ENCODE measurements at regions not wholly inside any gene's neighbourhood (a gene's known extent, or its start where the extent isn't known, plus 50 kb on each side); places are given as distances from the start of the nearest gene placed in this dataset.
"Not testable (repeated sequence)": the region's sequence is repeated elsewhere in the genome, so short reads cannot be mapped to it uniquely, and the experiment has no call there.

DNA sequence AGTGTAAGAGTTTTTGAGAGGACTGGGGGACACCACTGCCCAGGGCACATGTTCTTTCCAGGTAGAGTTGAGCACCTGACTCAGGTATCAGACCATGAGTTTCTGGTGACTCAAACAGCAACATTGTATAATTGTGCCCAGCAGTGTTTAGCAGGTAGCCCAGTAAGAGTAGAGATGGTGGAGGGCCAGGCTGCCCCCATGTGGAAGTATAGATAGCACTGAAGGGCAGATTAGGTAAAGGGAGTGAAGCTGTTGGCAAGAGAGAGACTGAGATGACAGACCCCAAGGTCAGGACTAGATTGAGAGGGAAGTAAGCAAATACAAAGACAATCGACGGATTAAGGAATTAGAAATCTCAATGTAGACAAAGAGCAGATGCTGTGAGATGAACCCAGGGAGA, 74.6 kb downstream of the TRIM42 start:
- DNase-seq (ENCODE audit: low spot score) = no peak

DNA sequence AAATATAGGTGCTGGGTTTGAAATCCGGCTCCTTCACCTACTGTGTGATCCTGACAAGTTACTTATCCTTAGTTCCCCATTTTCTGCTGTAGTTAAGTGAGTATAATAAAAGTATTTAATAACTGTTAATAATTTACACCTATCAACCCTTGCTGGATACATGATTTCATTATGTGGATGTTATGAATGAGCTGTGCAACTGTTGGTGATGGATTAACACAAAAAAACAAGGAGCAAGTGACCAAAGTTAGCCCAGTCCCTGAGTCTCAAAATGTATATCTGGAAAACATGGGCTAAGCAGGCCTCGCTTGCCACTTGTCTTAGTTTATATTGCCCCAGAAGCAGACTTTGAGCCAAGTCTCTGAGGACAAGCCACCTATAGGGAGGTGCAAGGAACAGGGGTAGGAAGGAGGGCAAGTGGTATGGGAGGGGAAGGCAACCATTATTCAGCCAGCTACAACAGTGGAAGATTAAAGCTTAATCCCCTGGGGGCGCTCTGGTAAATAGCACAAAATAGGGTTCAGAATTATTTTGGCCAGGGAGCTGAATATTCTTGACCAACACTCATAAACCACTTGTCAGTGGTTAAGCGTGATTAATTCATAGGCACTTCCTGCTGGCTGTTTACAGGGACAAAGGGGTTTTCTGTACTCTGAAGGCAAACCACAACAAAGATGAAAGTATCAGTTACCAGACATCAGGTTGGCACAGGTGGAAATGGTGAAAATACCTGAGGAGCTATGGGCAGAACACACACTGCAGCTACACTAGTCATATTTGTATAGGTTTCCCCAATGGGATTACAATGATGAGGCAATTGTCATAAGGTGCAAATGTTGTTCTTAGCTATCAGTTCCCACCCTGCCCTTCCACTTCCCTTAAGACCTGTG, 76.2 kb downstream of the TRIM42 start:
- DNase-seq (ENCODE audit: low spot score) = no peak

DNA sequence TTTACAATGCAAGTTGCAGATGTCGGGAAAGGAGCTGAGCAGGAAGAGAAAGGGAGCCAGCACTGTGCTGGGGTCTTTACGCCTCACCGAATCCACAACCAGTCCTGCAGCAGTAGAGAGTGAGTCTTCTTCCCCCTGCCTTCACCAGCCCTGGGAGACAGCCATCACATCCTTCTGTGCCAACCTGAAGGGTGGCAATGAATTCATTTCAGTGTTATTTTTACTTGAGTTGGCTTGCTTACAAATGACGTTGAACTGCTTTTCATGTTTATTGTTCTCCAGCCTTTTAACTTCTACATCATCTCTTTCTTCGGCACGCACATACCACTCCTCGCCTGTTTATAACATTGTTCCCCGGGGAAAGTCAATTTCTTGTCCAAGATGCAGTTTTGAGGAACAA, 77.1 kb downstream of the TRIM42 start:
- DNase-seq (ENCODE audit: low spot score) = no peak

DNA sequence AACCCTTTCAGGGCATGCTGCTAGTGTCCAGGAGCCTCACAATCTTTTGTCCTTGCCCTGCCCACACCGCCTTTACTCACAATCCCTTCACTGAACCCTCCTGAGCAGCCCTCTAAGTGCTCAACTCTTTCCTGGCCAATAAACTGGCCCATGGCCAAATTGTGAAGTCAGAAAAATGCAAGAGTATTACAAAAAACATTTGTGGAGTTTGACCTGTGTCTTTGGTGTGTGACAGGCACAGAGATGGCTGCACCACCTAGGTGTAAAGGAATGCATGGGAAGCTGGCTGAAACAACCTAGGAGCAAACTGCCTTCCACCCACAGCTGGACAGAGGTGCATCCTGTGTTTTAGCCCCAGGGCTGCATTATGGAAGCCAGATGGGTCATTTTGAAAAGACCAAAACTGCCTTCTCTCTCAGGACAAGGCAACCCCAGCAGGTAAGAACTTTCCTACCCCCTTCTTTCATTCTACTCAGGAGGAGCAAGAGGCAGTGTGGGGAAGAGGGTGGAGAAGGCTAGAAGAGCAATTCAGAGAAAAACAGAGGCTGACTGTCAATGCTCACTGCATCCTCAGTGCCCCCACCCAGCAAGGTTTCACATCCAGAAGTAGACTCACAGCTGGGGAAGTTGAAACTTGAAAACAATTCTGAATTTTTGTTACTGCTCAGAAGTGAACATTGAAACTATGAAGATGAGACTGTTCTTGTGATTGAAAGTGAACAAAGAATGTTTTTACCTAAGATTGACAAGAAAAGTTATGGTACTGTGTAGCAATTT, 78.6 kb downstream of the TRIM42 start:
- no peak for DNase-seq (ENCODE audit: low spot score)

GRCh38 chr3:140758791-140759444, 81.1 kb downstream of the TRIM42 start:
- DNase-seq (ENCODE audit: low spot score) = no peak

DNA sequence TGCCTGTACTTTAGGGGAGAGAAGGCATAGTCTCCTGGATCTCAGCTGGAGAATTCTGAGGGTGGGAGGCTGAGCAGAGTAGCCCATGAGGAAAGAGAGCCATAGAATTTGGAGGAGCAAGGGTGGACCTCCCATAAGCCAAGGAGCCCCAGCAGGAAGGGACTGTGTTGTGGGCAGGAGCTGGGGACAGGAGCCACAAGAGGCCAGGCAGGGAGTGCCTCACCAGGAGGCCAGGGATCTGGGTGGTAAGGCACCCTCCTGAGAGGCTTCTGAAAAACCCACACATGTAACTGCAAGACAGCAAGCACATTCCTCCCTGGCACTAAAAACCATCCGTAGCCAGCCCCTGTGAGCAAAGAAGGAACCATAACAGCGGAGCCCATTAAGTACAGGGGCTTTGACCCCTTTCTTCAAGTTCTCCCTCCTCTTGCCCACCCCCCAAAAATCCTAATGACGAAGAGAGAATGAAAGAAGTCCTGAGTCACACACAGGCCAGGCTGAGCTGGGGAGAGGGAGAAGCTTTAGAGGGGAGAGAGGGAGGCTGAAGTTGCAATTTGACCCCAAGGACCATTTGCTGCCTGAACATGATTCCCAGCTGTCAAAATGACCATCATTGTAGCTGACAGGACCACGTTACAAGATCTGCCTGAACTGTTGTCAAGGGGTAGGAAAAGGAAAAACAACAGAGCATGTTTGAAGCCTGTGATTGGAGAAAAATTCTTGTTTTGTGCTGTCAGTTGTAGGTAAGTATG, 82.6 kb downstream of the TRIM42 start:
- no peak for DNase-seq (ENCODE audit: low spot score)

- DNase-seq (ENCODE audit: low spot score) = no peak
Observed at GRCh38 chr3:140761076-140761639, 83.3 kb downstream of the TRIM42 start.

- no peak for DNase-seq (ENCODE audit: low spot score)
Observed at GRCh38 chr3:140762746-140763145, 84.9 kb downstream of the TRIM42 start.

- no peak for DNase-seq (ENCODE audit: low spot score)
Observed at GRCh38 chr3:140763532-140763931, 85.7 kb downstream of the TRIM42 start.

DNA sequence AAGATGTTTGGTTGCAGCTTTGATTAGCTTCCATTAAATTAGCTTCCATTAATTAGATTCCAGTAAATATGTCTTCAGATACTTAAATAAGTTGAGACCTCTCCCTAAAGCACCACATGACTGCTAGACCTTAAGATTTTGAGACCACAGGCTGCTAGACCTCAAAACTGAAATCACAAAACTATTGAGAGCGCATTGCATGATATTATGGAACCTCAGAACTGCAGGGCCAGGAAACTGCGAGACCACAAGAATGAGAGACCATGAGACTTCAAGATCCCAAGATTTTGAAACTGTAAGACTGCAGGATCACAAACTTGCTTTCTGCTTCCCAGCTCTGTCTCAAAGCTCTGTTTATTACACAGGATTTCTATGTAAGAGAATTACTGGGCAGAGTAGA, 87.4 kb downstream of the TRIM42 start:
- no peak for DNase-seq (ENCODE audit: low spot score)

- DNase-seq (ENCODE audit: low spot score) = no peak
Observed at GRCh38 chr3:140766465-140766864, 88.6 kb downstream of the TRIM42 start.

DNA sequence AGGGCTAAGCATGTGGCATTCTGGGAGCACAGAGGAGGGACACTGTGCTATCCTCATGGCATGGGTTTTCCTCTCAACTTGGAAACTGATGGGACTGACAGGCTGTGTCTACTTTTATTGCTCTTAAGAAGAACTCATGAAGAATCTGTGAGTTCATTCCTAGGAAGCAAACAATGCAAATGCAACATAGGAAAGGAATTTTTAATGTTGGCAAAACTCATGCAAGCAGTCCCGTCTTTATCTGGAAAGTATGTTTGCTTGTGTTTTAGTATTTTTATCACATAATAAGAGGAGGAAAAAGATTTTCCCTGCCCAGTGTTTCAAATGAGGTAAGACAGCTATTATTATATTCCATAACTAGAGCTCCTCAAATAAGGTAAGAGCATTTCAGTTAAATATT, 89.7 kb downstream of the TRIM42 start:
- no peak for DNase-seq (ENCODE audit: low spot score)

DNA sequence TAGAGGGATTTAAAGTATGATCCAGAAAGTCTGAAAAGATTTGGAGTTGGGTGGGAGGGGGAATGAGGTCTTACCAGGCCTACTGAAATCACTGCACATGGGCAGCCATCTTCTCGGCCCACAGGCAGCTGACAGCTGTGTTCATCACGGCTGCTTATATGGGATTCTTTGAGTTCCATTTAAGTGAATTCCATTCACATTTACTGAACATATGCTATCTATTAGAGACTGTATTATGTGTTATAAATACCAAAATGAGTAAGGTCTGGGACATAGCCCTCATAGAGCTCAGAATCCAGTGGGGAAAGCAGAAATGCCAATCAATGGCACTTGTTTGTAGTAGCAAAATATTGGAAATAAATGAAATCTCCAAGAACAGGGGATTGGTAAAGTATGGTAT, 91.1 kb downstream of the TRIM42 start:
- no peak for DNase-seq (ENCODE audit: low spot score)

DNA sequence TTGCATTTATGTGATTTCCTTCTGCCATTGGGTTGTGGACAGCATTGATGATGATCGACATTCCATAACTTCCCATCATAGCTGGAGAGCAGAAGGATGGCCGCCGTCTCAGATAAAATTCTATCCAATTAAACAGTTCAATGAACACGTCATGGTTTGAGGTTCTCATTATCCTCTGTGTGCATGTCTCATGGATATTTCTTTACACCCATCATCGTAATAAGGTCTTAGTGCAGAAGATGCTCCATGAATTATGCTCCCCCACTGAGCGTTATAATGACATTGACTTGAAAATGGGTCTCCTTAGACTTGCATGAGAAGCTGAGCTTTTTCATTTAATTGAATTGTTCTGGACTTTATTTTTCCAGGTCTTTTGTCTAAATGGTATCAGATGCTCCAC, 92.1 kb downstream of the TRIM42 start:
- DNase-seq (ENCODE audit: low spot score) = no peak

DNA sequence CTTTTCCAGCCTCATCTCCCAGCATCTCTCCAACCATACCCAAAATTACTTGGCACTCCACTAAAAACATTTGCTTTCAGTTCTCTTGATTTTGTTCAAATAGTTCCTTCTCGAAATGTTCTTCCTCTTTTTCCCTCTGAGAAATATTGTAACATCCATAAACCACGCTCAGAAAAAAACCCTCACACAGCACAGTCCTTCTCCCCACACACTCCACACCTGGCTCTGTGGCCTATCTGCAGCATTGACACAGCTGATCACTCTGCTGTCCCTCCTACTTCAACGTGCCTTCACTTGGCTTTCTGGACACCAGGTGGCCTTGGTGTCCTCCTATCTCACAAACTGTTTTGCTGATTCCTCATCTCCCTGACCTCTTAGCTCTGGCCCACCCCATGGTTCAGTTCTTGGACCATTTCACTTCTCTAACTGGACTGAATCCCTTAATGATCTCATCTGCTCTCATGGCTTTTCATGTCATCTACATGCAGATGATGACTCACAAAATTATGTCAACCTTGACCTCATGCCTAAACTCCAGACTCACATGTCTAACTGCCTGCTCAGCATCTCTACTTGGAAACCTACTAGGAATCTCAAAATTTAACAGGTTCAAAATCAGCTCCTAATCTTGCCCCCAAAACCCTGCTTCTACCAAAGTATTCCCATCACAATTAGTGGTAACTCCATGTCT, 93.3 kb downstream of the TRIM42 start:
- DNase-seq (ENCODE audit: low spot score) = no peak

DNA sequence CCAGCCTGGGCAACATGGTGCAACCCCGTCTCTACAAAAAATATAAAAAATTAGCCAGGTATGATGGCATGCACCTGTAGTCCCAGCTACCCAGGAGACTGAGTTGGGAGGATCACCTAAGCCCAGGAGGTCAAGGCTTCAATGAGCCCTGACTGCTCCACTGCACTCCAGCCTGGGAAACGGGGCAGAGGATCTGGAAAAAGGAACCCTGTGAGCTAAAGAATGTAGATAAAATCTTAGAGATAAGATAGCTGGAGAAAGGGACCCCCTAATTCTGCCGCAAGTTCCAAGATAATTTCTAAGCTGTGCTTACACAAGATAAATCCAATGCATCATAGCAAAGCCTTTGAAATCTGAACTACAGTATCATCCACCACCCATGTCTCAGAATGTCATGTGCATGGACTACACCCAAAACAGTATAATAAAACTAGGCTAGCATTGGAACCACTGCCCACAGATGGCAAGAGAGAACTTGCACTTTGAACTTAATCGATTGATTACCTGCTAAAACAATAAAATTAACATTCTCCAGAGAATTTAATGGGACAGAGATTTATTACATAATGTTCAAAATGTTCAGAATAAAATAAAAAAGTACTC, 99.9 kb downstream of the TRIM42 start:
- no peak for DNase-seq (ENCODE audit: low spot score)

DNA sequence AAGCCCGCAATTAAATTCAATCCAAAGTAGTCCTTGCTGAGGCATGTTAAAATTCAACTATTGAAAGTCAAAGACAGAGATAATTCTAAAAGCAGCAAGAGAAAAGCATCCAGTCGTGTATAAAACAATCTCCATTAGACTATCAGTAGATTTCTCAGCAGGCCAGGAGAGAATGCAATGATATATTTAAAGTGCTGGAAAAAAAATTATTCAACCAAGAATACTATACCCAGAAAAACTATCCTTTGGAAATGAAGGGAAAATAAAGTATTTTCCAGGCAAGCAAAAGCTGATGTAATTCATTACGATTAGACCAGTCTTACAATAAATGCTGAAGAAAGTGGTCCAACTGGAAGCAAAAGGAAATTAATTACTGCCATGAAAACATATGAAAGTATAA, 113.5 kb downstream of the TRIM42 start:
- DNase-seq (ENCODE audit: low spot score) = no peak

DNA sequence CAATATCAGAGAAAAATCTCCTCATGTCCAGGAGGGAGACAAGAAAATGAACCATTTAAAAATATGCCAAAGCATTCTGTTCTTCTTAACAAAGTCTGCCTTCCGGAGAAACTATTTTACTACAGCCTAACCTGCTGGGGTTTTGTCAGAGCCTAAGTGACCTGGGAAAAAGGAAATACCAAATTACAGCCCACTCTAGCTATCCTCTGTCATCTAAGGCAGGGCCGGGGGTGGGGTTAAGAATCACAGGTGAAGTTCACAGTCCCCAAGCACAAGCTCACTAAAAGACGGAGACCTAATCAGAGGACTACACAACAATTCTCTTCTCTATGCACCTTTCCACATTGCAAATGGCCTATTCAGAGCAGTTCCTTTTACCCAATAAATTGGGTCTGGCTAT, 116.6 kb downstream of the TRIM42 start:
- no peak for DNase-seq (ENCODE audit: low spot score)

DNA sequence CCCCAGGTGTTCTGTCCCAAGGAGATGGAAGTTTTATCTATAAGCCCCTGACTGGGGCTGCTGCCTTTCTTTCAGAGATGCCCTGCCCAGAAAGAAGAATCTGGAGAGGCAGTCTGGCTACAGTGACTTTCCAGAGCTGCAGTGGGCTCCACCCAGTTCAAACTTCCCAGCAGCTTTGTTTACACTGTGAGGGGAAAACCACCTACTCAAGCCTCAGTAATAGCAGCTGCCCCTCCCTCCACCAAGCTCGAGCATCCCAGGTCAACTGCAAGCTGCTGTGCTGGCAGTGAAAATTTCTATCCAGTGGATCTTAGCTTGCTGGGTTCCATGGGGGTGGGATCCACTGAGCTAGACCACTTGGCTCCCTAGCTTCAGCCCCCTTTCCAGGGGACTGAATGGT, 125.0 kb downstream of the TRIM42 start:
- not testable (repeated sequence) for DNase-seq (ENCODE audit: low spot score)

GRCh38 chr3:140809316-140809715, 131.5 kb downstream of the TRIM42 start:
- DNase-seq (ENCODE audit: low spot score) = no peak
